ENCODE measurements at regions not wholly inside any gene's neighbourhood (a gene's known extent, or its start where the extent isn't known, plus 50 kb on each side); places are given as distances from the start of the nearest gene placed in this dataset.

DNA sequence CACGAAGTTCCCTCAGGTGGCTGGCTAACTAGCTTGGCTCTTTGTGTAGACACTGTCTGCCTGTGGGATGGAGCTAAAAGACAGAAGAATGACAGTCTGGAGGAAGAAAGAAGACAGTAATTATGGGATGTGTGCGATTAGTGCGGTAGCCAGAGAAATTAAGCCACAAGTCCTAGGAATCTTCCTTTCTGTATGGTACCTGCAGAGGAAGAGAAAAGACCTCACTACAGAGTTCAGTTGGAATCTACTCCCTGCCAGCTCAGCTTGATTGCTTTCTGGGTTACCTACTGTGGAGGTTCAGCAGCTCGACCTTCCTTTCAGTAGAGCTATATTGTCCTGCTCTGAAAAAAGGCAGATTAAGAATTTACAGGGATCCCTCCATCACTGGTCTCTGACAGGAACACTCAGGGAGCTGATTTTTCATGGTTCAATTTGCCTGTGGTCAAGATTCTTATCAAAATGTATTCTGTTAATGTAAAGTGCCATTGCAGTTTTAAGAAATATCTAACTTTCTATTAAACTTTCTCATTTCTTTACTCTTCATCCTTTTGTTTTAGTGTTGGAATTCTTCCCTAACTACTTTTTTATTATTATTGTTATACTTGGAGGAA lies 187.2 kb downstream of the CENPW start:
- no peak for DNase-seq

DNA sequence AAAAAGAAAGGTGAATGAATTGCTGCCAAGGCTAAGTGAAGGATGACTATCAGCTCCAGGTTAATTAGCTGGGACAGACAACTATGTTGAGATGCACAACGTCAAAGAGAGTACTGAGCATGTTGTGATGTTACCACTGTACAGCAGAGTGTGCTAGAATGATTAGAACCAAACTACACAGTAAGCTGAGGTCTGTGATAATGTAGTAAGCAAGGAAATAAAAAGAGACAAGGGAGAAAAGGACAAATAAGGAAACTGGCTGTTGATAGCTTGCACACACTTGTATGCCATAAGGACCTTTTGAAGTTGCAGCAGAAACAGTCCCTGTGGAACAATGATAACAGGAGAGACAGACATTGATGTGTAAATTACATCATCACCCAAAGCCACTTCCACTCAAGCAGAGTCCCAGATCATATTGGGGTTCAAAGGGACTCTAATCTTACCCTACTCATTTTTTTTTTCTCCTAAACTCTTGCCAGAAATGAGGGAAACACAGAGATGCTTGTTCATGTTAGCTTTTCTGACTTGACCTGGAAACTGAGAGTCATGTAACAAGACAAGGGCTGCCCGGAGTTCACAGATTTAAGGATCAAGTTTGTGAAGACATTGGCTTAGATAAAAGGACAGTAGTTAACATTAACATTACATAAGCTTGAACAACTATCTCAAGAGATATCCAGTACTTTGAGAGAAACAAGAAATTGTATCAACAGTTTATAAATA lies 189.9 kb downstream of the CENPW start:
- no peak for DNase-seq

- DNase-seq = no peak
These were observed 190.9 kb downstream of the CENPW start for GRCh38 chr6:126530775-126531174.

- DNase-seq = no peak
These were observed 191.4 kb downstream of the CENPW start for GRCh38 chr6:126531286-126531685.

DNA sequence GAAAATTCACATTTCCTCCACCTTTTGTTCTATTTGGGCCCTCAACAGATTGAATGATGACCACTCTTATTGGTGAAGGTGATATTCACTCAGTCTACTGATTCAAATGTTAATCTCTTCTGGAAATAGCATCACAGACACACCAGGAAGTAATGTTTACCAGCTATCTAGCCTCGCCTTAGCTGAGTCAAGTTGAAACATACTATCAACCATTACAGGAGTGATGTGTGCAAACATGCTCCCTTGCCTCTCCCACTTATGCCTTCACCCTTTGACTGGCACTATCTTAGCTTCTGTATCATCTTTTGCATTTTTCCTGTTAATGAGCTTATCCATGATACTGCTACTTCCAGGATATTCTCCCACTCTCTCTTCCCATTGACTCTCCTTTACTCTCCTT lies 191.9 kb downstream of the CENPW start:
- DNase-seq = no peak

DNA sequence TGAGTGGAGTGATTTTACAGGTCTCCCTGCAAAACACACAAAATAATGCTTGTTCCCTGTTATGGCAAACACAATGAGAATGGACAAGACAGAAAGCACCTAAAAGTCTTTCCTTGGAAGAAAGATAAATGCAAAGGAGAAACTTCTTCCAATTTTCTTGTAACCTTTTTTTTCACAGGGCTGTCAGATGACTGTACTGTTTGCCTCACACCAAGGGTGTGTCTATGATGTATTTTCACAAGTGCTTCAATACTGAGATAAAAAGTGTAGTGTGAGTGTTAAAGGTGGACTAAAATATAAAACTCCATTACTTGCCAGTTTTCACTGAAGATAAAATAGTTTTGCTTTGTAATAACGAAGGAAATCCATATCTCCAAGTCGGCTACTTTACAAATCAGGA lies 194.5 kb downstream of the CENPW start:
- no peak for DNase-seq

DNA sequence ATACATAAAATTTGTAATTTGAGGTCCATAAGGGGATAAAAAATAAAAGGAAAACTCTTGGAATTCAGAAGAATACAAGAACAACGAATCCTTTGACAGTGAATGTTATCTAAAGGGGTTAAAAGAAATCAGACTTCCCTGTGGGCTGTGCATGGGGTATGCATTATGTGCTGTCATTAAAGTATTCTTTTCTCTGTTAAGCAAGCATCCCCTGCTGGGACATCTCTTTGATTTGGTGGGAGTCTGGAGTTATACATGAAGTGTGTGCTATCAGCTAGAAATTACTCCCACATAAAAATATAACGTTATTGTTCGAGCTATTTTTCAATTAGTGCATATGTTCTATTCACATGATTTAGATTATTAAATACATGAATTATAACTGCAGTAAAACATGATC lies 195.2 kb downstream of the CENPW start:
- no peak for DNase-seq

DNA sequence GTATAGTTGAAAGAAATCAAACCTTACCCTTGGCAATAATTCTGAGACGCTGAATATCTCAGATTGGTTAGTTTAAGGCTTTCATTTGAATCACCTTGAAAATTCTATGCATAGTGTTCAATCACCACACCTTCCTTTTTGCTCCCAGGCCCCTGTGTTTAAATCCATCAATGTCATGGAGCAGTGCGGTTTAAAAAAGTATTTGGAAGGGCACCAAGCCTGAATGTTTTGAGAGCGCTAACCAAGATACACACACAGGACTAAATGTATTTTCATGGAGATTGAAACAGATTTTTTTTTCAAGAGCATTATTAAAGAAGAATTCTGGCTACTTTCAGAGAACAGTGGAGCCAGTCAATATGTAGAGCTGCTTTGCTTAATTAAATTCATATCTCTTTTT lies 195.7 kb downstream of the CENPW start:
- DNase-seq = no peak

DNA sequence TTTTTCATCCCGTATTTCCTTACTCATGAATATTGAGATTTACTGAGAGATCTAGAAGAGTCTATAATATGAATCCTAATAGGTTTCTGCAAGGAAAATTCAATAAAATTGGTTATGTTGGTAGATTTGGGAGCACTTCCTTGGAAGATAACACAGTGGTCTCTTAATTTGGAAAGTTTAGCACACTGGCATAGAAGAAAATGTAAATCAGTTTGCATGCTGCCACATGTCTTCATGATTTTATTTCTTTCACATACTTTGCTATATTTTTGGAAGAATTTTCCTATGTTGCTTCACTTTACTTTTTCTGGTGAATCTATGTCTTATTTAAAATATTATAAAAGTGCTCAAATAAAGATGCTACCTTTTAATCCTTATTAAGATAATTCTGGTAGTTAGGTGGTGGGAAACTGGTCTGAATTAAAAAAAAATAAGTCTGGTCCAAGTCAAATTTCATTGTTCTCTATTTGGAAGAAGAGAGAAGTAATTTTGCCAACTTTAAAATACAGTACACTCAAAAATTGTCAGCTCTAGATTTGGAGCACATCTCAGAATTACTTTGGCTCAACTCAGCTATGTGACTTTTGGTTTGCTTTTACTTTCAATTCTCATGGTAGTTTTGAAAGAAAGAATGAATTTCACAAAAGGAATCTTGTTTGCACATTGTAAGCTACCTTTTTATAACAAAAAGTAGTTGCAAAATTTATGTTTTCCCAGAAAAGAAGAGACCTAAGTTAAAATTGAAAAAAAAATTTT lies 197.3 kb downstream of the CENPW start:
- DNase-seq = no peak

DNA sequence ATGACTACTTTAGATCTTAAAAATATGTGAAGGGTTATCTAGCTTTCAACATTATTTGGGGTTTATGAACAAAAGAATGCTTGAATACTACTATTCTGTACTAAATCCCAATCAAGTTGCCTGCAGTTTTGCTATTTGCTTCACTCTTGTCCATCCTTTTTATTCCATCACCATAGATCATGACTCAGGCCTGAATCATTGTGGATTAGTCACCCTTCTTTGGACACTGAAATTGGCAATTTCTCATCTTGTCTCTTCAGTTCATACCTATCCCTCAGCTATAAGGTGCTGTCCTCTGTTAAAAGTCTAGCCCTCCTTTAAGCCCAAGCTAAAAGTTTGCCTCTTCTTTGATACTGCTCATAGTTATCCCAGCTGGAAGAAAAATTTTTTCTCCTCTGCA lies 199.1 kb downstream of the CENPW start:
- no peak for DNase-seq

DNA sequence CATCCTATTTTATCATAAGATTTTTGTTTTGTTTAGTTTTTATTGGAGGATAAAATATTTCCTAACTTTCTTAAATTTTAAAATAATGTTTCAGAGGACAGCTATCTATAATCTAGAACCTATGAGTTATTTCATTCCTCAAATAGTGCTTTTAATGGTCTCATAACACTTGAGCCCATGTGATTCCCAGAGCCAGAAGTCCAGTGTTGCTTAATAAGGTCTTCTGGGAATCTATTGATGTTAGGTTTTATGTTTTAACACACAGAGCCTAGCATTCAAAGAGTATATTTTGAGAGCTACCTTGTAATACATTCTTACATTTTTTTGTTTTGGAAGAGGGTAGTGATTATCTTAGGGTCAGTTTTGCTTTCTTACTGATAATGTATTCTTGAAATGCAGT lies 200.2 kb downstream of the CENPW start:
- no peak for DNase-seq

DNA sequence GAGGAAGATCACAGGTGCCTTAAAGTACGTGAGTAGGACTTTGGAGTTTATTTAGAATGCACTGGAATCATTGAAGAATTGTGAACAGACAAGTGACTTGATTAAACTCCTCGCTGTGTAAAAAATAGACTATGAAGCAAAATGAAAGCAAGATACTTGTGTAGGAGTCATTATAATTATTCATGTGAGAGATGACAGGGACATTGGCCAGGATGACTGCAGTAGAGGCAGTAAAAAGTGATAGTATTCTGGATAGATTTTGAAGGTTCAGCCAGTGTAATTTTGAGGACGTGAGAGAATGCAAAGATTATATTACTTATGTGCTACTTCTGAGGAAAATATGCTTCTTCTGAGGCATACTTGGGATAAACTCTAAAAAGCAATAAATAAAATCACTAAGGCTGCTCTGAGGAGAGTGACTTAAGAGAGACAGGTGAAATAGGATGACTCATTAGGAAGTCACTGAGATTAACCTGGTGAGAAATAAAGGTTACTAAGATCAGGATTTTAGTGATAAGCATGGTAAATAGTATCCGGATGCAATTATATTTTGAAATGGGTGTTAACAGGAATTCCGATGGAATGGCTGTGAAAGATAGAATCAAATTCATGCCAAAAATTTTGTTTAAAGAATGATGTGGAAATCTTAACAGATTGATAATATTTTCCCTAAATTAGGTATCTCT lies 202.0 kb downstream of the CENPW start:
- DNase-seq = no peak

GRCh38 chr6:126546541-126547120 lies 206.7 kb downstream of the CENPW start:
- DNase-seq = no peak

DNA sequence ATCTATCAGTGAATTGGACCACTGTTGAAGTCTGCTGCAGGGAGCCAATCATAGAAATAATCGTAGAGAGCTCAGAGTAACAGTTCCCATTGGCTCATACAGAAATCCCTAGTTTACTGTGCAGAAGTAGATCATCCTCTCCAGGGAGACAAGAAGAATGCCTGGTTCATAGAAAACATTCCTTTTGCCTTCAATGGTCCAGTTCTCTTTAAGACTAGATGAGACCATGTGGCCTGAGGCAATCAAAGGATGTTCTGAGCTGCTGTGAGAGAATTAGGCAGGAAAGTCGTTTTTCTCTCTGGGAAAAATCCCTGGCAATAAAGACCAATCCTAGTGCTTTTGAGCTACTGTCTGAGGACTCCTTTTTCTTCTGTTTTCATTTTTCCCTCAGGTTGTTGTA lies 208.4 kb downstream of the CENPW start:
- DNase-seq = no peak

- no peak for DNase-seq
These were observed 210.4 kb downstream of the CENPW start for GRCh38 chr6:126550323-126550722.

DNA sequence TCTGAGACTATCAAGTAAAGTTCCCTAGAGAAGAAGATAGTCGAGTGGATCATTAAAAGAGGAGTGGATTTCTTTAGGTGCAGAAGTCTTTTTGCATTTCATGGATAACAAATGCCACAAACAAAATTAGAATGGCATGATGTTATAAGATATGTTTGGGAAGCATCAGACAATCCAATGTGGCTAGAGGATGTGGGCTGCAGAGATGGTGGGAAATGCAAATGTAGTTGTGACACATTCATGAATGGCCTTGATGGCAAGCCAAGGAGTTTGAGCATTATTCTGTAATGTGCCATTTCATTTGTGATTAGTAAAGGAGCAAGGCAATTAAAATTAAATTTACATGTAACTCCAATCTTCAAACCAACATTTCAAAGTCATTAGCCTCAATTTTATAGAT lies 211.9 kb downstream of the CENPW start:
- DNase-seq = no peak

- no peak for DNase-seq
These were observed 213.9 kb downstream of the CENPW start for GRCh38 chr6:126553854-126554253.

DNA sequence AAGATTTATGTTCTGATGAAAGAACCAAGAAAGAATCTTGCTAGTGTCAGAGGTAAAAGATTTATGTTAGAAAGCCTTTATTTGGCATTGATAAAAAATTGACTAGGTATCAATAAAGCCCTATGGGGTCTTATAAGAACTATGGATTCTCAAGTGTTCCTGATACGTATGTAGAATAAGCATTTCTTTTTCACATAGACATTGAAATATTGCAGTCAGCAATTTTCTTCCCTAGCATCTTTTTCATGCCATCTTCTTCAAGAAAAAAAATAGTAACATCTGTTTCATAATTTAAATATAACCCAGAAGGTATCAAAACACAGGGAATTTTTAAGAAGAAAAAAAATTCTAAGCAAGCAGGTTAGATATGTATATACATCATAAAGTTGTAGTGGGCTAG lies 230.6 kb downstream of the CENPW start:
- no peak for DNase-seq

GRCh38 chr6:126574301-126574700 lies 234.4 kb downstream of the CENPW start:
- no peak for DNase-seq

DNA sequence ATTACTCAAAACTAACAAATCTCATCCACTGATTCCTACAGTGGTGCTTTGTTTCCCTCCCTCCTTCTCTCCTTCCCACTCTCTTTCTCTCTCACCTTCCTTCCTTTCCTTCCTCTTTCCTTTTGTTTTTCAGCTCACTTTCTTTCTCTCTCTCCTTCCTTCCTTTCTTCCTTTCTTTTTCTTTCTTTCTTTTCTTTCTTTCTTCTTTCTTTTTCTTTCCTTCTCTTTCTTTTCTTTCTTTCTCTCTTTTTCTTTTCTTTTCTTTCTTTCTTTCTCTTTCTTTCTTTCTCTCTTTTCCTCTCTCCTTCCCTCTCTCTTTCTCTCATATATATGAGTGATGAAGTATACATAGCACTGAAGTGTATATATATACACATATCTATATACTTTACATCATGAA lies 241.4 kb downstream of the CENPW start:
- no peak for DNase-seq

DNA sequence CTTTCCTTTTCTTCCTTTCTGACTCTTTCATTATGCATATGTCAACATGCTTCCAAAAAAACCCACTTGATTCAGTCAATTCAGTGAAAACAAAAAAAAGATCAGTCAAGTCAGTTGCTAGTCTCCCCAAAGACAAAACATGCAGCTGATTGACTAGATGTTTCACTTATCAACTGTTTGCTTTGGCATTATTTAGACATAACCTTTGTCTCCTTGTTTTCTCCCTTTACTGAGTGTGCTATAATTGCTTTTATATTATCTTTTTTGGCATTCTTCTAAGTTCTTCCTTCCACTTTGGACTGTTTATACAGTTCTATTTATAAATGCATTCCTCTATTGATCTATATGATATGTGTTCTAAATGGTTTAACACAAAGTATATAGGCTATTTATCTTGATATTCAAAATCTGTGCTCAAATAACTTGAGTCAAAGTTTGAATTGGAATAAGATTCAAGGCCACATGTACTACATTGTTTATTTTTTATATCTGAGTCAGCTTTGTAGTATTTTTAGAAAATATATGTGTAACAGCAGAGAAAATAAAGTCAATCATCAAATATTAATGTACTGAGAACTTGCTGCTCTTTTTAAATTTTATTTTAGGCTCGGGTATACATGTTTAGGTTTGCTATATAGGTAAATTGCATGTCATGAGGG lies 260.5 kb downstream of the CENPW start:
- no peak for DNase-seq
